NT2/D1 (cell line): ENCODE measurements at regions not wholly inside any gene's neighbourhood (a gene's known extent, or its start where the extent isn't known, plus 50 kb on each side); places are given as distances from the start of the nearest gene placed in this dataset.

ENCODE experiments used
- SUZ12 ChIP-seq: IDR thresholded peaks from 2 replicates; pipeline ENCODE4 v1.6.1; 2011; ENCODE audit not compliant: insufficient read length, insufficient read depth; ENCODE audit errors: extremely low read depth
- YY1 ChIP-seq: IDR thresholded peaks from 2 replicates; pipeline ENCODE4 v1.6.1; 2011; ENCODE audit not compliant: insufficient read length, insufficient read depth

DNA sequence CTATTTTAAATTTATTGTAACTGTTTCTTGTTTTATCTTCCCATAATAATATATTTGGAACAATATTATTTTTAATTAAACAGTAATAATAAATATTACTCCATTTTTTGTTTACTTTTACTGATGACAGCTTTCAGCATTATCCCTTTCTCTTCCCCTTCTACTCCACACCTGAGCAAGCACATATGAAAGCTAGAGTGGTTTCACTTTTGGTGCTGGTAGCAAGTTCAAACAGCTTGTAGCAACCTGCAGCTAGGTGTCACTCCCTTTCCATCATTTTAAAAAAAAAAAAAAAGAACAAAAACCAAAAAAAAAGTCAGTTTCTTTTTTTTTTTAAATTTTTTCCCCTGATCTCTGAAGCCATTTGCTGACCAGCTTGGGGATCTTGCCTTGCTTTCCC is 801.8 kb downstream of the CCDC85A start:
- no peak for TF ChIP-seq YY1
- no peak for TF ChIP-seq SUZ12
